COLO668 (cell line): ENCODE measurements at regions not wholly inside any gene's neighbourhood (a gene's known extent, or its start where the extent isn't known, plus 50 kb on each side); places are given as distances from the start of the nearest gene placed in this dataset.

Source experiments
- DNase-seq: peaks from one replicate; lab custom pipeline; 2025; ENCODE audit not compliant: unreplicated experiment; lab: John Stamatoyannopoulos, UW

DNA sequence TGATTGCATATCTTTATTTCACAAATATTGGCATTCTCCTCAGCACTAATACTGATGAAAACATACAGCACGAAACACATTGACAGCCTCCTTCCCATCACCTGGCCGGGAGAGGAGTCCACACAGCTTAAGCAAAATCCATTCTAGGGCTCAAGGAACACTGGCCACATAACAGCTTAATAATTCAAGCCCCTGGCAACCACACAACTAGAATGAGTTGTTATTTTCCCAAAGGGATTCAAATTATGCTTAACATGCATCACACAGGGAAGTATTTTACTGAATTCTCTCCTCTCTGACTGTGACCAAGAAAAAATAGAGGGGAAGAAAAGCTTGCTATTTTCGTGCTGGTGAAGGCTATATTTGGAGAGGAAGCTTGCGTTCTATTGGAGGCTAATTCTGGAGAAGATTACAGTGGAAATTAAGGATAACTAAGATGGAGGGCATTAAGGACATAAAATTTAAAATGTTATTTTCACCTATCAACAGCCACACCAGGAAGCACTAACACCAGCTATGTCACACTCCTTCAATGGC, 198.5 kb downstream of the ADGRG6 start:
- DNase-seq: no peak

DNA sequence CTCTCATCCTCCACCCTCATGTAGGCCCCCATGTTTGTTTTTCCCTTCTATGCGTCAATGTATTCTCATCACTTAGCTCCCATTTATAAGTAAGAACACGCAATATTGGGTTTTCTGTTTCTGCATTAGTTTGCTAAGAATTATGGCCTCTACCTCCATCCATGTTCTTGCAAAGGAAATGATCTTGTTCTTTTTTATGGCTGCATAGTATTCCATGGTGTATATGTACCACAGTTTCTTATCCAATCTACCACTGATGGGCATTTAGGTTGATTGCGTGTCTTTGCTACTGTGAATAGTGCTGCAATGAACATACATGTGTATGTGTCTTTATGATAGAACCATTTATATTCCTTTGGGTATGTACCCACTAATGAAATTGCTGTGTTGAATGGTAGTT, 200.0 kb downstream of the ADGRG6 start:
- DNase-seq: no peak

- DNase-seq: no peak
Observed at GRCh38 chr6:142507065-142507464, 205.3 kb downstream of the ADGRG6 start.

GRCh38 chr6:142510211-142510610, 208.4 kb downstream of the ADGRG6 start:
- no peak for DNase-seq

DNA sequence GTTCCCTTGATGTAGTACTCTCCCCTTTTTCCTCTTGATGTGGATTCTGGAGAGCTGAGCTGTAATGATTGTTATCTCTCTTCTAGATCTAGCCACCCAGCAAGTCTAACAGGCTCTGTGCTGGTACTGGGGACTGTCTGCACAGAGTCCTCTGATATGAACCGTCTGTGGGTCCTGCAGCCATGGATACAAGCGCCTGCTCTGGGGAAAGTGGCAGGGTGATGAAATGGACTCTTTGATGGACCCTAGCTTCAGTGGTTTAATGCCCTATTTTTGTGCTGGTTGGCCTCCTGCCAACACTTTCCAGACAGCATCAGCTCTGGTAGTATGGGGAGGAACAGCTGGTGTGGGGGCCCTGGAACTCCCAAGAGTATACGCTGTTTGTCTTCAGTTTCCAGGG, 216.3 kb downstream of the ADGRG6 start:
- peak; percentile 33 for DNase-seq

DNA sequence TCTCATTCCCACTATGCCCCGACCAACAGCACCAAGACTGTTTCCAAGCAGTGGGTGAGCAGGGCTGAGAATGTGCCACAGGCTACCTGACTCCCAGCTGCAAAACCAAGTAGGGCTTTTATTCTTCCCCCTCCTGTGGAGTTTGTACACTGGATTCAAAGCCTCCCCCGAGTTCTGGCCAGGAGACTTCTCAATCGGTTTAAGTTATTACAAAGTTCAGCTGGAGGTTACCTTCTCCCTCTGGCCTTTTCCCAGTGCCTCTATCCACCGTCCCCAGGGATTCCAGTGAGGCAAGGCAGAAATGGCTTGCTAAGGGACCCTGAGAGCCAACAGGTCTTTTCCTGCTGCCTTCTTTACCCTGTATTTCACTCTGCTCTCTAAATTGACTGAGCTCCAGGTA, 217.0 kb downstream of the ADGRG6 start:
- no peak for DNase-seq

- DNase-seq: no peak
Observed at GRCh38 chr6:142521791-142522190, 220.0 kb downstream of the ADGRG6 start.

- DNase-seq: no peak
Observed at GRCh38 chr6:142523515-142524375, 221.9 kb downstream of the ADGRG6 start.

- no peak for DNase-seq
Observed at GRCh38 chr6:142530566-142530965, 228.8 kb downstream of the ADGRG6 start.

DNA sequence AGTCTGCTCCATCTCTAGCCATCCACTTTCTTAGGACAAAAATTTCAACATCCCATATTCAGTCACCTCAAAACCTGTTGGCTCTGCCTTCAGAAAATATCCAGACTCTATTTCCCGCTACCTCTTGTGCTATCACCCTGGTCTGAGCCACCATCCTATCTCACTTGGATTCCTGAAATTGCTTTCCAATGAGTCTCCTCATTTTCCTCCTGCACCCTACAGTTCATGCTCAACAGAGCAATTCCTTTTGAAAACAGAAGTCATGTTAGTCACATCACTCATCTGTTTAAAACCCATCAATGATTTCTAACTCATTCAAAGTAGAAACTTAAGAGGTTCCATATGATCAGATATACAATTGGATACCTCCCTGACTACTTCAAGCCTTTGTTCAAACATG, 229.9 kb downstream of the ADGRG6 start:
- no peak for DNase-seq

GRCh38 chr6:142534076-142534475, 232.3 kb downstream of the ADGRG6 start:
- DNase-seq: no peak

DNA sequence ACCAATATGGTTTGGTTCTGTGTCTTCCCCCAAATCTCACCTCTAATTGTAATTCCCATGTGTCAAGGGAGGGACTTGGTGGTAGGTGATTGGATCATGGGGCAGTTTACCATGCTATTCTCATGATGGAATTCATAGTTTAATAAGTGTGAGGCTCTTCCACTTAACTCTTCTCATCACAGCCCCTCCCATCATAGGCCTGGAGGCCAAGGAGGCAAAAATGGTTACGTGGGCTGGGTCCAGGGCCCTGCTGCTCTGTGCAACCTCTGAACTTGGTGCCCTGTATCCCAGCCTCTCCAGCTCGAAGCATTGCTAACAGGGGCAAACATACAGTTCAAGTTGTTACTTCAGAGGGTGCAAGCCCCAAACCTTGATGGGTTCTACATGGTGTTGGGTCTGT, 232.7 kb downstream of the ADGRG6 start:
- DNase-seq: no peak

- peak; percentile 16 for DNase-seq
Observed at GRCh38 chr6:142537612-142538478, 236.0 kb downstream of the ADGRG6 start.

DNA sequence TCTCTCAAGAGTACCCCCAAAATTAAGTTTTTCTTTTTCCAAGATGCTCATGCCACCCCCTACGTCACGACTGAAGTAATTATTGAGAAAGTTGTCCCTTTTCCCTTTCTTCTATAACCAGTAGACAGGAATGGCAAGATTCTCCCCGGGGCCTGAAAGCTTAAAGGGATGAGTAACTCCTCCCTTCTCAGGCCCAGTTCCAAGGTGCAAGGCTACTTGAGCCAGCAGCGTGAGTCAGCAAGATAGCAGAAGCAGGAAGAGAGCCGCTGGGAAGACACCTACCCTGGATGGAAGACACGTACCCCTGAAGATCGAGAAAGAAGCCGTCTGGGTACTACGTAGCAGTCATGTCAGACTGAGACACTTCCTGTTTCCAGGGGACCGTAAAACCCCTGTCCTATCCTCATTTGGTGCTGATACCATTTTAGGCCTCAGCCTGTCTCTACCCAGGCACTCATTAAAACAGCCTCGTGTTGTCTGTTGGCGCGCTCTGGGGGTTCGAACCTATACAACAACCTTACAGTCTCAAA, 241.0 kb downstream of the ADGRG6 start:
- DNase-seq: no peak

GRCh38 chr6:142543606-142544005, 241.8 kb downstream of the ADGRG6 start:
- no peak for DNase-seq

GRCh38 chr6:142544199-142544838, 242.5 kb downstream of the ADGRG6 start:
- DNase-seq: no peak

DNA sequence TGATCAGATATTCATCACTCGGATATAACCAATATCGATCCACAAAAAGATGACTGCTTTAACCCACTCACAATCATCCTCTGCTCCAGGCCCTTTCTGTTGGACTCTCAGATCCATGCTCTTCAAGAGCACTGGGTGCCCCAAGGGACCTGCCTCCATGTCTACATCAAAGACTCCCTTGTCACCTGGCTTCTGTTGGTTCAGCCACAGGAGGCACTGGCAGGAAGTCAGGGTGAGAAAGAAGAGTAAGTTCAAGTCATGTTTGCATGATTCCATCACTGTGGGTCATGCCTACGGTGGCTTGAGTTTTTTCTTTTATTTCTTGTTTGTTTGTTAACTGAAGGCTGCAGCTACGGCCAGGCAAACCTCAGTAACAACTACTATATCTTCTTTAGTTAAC, 243.3 kb downstream of the ADGRG6 start:
- no peak for DNase-seq

- no peak for DNase-seq
Observed at GRCh38 chr6:142548566-142548965, 246.8 kb downstream of the ADGRG6 start.

GRCh38 chr6:142550310-142551063, 248.7 kb downstream of the ADGRG6 start:
- DNase-seq: no peak

DNA sequence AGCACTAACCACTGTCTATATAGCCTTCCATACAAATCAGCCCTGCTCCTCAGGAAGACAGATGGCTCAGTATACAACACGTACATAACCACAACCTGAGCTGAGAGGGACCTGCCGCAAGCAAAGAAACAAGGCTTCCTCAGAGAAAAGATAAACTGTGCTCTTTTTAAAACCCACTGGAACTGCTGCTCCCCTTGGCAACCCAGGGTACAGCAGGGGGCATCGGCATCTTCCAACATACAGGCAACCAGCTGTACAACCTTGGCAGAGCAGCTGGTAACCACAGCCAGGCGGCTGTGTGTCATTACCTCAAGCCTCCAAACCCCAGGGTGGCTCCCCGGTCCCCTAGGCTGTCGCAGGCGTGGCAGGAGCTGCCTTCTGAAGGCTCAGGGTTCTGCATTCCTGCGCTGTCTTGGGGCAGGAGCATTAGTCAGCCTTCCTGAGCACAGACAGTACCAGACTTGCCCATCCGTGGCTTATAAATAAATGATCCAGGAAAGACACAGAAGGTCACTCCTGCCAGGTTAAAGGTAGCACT, 249.5 kb downstream of the ADGRG6 start:
- no peak for DNase-seq
